HG03575 (cell line): ENCODE measurements at regions not wholly inside any gene's neighbourhood (a gene's known extent, or its start where the extent isn't known, plus 50 kb on each side); places are given as distances from the start of the nearest gene placed in this dataset.
"Not testable (repeated sequence)": the region's sequence is repeated elsewhere in the genome, so short reads cannot be mapped to it uniquely, and the experiment has no call there.

ENCODE experiments used
- ATAC-seq: cut with Tn5 transposase; IDR thresholded peaks from one replicate; pipeline ENCODE4 v1.9.1; 2021; ENCODE audit not compliant: unreplicated experiment, insufficient number of reproducible peaks, low FRiP score; ENCODE audit errors: extremely low read depth

DNA sequence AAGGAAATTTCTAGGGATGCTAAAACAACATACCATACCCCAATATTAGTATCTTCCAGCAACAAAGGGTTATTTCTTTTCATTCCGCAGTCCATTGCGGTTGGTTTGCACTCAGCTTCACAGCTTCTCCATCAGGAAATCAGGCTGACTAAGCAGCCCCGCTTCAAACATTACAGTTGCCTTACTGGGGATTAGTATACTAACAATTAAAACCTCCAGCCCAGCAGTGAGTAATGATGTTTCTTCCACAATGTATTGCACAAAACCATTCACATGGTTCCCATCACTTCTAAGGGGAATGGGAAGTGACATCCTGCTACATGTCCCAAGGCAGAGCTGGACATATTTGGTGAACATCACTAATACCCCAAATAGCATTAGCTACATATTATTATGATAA lies 1384.9 kb downstream of the CDH8 start:
- no peak for ATAC-seq

DNA sequence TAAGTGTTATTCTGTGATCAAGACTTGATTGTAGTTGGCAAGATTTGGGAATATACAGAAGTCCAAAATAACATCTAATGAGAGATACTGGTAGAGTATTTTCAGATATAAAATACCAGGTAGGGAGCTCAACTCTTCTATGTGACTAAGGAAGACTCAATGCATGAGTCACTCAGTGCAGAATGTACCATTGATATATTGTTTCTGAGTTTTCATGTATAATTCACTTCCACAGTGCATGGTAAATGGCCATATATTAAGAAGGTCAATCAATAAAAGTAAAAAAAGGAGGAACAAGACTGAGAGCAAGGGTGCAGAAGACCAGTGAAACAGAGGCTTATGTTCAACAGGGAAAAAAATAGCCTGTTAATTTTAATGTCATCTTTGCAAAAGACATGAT lies 1387.9 kb downstream of the CDH8 start:
- no peak for ATAC-seq

DNA sequence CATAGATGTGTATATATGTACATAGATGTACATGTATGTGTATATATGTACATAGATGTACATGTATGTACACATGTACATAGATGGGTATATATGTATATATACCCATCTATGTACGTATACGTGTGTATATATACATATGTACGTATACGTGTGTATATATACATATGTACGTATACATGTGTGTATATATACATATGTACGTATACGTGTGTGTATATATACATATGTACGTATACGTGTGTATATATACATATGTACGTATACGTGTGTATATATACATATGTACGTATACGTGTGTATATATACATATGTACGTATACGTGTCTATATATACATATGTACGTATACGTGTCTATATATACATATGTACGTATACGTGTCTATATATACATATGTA lies 1388.8 kb downstream of the CDH8 start:
- ATAC-seq = not testable (repeated sequence)

DNA sequence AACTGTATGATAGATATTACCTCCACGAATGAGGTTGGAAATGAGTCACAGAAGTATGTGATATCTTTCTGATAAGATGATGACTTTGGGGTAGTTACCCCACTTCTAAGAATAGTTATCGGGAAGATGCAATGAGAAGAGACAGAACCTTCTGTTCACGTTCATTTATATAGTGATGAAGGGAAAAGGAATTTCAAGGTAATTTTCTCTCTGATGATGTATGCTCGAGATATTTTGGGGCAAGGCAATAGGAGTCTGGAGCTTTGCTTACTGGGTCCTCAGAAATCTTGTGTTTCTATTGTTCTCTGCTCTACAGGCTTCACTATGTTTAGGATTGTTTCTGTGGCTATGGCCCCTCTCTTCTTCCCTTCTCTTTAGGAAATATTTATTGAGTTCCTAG lies 1389.6 kb downstream of the CDH8 start:
- ATAC-seq = no peak

DNA sequence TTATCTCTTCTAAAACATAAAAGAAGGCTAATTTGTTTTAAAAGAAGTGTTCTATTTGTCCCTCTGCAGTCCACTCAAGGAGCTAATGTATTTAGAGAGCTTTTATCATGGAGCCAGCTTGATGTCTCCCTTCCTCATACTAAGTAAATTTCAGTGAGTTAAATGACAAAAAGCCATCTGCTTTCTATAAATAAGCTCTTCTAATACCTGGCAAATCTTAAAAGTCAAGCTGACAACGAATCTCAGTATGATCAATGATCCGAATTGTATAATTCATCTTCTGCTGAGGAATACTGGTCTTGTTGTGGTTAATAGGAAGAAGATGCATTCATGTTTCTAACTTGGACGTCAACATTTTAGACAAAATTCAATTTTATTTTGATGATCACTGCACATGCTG lies 1390.7 kb downstream of the CDH8 start:
- no peak for ATAC-seq

DNA sequence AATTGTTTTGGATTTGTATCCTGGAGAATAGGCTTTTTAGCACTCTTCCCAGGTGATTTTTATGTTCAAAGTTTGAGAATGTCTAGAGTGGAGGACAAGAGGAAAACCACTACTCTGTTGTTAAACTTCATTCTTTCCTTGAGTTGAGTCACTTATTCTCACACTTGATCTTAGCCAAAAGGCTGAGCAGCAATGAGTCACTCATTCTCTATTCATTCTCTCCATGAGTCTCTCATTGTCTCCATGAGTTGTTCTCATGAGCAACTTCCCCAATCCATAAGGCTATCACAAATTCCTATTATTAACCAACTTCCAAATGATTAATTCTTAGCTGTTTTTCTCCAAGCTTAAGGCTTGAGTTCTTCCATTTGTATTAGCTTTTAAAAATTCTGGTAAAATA lies 1393.3 kb downstream of the CDH8 start:
- no peak for ATAC-seq

DNA sequence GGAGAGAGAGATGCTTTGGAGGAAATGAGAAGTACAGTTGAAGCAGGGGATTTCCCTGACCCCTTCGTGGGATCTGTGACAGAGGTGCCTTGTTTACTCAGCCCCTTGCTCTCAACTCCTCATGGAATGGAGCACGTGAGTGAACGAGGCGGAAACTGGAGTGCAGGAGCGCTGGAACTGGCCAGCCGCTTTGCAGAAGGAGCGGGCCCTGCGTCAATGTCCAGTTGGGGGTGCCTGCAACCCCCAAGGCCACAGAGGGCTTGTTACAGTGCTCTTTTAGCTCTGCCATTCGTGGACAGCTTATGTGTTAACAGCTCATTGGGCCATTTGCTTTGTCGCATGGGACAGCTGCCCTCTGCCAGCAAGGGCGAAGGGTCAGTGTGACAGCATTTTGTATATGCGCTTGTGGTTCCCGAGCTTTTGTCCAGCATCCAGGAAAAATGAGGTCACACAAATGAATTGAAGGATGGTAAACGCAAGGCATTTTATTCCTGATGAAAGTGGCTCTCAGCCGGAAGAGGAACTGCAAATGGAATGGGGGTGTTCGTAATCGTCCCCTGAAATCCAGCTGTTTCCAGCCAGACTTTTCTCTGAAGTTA lies 1395.1 kb downstream of the CDH8 start:
- no peak for ATAC-seq

DNA sequence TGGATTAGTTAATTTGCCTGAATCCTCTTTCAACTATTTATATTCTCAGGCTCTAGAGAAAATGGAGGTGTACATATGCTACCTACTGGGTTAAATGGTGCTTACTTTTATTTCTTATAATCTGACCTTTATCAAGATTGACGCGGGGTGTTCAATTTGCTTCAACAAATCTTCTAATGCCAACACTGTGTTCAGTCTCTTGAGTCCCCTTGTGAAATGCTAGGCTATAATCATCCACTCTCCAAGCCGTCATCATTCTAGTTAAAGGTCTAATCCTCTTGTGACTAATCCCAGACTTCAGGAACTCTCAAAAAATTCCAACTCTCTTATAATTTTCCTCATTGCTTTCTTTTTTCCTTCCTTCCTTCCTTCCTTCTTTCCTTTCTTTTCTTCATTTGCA lies 1396.2 kb downstream of the CDH8 start:
- ATAC-seq = no peak

DNA sequence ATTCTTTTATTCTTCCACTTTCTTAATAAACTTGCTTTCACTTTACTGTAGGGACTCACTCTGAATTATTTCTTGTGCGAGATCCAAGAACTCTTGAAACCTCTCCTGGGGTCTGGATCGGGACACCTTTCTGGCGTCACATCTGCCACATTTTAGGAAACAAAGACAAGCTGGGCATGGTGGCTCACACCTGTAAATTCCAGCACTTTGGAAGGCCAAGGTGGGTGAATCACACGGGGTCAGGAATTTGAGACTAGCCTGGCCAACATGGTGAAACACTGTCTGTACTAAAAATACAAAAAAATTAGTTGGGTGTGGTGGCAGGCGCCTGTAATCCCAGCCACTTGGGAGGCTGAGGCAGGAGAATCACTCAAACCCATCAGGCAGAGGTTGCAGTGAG lies 1399.6 kb downstream of the CDH8 start:
- not testable (repeated sequence) for ATAC-seq

DNA sequence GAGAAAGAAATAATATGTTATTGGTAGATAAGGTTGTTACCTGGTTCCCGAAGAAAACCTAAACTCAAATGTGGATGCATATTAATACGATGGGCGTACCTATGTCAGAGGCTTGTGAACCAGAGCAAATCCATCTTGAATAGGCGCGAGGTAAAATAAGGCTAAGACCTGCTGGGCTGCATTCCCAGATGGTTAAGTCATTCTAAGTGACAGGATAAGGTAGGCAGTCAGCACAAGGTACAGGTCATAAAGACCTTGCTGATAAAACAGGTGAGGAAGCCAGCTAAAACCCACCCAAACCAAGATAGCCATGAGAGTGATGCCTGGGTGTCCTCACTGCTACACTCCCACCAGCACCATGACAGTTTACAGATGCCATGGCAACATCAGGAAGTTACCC lies 1400.1 kb downstream of the CDH8 start:
- no peak for ATAC-seq

DNA sequence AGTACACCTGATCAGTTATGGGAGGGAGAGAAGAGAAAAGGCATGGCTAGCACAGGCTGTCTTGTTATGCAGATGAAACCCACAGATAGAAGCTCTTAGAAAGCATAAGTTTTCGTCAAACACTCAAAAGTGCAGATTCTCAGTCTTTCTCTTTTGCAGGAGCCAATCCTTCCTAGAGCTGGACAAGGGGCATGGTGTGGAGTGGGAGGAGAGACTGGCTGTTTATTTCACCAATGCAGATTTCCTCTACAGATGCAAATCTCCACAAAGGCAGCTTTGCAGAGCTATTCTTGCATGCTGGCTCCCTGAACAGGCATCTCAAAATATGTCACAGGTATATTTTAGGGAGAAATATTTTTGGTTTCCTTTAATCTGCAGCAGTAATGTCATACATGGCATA lies 1400.7 kb downstream of the CDH8 start:
- no peak for ATAC-seq

DNA sequence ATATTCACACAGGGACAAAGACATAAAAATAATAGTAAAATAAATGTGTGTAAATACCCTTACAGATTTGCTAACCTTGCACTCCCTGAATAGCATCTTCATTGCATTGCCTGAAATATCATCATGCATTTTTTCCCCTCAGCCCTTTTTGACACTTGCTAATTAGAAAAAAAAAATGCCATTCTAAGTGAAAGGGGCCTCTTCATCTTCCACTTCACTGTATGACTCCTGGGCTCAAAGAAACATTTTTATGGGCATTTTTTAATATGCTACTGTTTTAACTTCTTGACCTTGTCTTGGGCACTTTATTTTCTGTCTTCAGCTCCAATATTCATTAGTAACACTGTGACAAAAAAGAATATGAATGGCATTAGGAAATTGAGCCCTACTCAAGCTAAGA lies 1424.4 kb downstream of the CDH8 start:
- no peak for ATAC-seq

DNA sequence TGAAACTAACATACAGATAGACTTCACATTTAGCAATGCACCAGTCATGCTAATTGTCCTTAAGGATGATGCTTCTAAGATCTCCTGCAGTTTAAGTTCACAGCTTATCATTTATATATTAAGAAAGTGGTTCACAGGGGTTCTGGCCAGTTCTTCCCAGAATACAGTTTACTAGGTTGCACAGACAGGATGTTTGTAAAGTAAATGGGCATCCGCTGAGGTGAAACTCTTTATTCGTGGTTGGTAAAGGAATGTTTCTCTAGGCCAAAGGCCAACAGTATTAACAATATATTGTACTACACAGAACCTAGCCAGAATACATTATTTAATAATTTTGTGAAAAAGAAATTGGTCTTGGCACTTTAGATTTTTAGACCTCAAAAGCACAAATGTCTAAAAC lies 1427.3 kb downstream of the CDH8 start:
- no peak for ATAC-seq

DNA sequence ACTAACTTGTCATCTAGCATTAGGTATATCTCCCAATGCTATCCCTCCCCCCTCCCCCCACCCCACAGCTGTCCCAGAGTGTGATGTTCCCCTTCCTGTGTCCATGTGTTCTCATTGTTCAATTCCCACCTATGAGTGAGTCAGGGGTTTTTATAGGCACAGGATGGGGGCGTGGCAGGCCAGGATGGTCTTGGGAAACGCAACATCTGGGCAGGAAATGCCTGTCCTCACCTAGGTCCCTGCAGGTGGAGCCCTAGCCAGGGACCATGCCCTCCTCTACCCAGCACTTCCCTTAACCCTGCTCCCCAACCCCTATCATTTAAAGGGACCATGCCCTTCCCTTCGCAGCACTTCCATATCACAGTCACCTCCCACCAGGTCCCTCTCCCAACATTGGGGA lies 1430.6 kb downstream of the CDH8 start:
- ATAC-seq = not testable (repeated sequence)

DNA sequence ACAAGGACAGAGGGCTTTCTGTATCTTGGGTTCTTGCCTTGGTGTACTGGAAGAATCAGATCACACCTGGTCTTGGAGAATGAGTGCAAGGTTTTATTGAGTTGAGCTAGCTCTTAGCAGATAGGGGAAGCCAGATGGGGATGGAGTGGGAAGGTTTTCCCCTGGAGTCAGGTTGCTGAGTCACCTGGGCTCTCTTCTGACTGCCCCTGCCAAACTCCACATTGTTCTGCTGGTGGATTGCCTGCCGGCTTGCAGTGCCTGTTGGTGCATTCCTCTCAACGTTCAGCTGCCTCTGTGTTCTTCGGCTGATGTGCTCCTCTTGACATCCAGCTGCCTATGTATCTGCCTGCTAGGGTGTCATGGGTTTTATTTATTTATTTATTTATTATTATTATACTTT lies 1431.1 kb downstream of the CDH8 start:
- ATAC-seq = no peak

DNA sequence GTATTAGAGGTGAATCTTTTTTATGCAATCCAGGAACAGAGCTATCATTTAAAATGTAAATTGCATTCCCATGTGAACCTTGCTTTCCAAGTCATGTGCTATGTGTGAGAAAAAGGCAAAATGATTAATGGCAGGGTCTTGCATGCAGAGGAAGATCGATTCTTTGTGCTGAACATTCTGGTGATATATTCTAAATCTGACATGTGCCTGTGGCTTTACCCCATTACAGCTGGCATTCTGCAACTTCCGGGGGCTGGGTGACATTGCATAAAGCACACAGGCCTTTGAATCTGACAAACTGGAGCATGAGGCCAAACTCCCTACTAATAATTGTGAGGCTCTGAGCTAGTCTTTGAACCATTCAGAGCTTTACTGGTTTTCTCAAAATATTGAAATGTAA lies 1449.7 kb downstream of the CDH8 start:
- ATAC-seq = no peak

DNA sequence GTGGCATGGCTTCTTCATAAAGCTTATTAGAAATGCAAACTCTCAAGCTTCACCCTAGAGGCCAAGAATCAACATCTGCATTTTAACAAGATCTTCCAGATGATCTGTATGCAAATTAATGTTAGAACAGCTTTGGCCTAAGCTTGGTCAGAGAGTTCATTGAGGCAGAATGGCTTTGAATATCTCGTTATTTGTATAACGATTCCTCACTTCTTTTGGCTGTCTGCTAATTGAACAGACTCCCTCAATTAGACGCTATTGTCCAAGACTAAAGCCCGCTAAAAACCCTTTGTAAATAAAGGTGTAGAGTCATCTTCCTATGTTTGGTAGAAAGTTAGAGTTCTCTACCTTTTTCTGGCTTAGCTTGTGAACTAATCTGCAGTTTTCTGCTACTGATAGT lies 1453.7 kb downstream of the CDH8 start:
- ATAC-seq = no peak

DNA sequence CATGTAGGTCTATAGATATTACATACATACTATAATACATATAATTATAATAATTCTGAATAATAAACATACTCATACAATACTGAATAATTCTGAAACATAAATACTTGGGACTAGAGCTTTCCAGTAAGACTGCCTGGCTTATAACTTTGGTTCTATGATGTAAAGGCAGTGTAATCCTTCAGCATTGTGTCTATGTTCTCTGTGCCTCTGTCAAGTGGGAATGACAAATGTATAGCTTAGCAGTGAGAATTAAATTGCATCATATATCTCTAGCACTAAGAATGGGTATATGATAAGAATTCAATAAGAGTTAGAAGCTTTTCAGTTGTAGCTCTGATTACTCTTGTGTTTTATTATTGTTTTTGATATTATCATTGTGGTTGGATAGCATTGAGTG lies 1469.3 kb downstream of the CDH8 start:
- no peak for ATAC-seq

DNA sequence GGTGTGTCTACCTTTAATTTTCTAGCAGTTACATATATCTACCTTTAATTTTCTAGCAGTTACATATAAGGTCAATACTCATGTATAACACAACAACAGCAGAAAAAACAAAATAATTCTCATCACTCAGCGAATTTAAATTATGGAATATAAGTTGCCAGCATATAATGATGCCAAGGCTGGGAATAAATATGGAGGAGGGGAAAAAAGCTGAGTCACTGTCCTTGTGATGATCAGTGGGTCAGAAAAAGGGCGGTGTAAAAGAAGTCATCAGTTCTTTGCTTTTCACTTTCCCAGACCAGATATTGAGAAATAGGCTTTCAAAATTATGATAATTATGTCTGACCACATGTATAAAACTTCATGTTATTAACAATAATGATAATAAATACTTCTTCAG lies 1471.7 kb downstream of the CDH8 start:
- no peak for ATAC-seq

DNA sequence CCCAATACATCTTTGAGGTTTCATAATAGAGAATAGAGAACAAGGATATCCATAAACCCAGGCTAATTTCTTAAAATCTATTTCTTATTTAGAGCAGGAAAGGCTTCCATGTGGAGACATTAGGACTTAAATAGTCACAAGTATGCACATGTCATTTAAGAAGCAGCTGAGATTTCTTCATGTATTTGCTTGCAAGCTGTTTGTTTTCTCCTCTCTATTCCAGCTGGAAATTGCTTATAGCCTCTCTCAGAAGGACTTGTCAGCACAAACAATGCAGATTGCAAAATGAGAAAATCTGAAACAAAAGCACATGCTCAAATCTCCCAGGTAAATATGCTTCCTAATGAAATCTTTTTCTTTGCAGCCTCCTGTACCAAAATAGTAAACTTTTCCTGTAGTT lies 1473.1 kb downstream of the CDH8 start:
- ATAC-seq = no peak

DNA sequence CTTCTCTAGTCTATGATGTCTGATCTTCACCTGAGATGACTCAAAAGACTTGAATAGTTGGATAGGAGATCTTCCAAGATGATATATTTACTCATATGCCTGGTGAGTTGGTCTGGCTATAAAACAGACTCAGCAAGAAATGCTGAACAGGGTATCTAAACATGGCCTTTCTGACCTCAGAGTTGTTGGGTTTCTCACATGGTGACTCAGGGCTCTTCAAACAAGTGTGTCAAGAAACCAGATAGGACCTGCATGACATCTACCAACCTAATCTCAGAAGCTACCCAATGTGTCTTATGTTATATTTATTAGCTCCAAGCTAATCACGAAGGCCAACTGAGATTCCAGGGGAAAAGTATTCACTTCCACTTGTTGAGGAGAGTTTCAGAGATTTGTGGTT lies 1477.3 kb downstream of the CDH8 start:
- no peak for ATAC-seq
